ENCODE measurements at regions not wholly inside any gene's neighbourhood (a gene's known extent, or its start where the extent isn't known, plus 50 kb on each side); places are given as distances from the start of the nearest gene placed in this dataset.

- 76 to 86% (median 84%) methylated on average over 3 of the region's 3 CpGs for WGBS, 3 donors
- no peak overlapping the region for H3K27ac ChIP-seq
These were observed 325.1 kb upstream of the KCNJ16 start for GRCh38 chr17:69749911-69750310.

GRCh38 chr17:69757688-69758430 is 317.2 kb upstream of the KCNJ16 start:
- peaks cover 3% of the 10 kb centered on the region for H3K4me1 ChIP-seq (ENCODE audit: insufficient read depth)
- TF ChIP-seq CTCF (IDR thresholded peaks at IDR 0.05) (no peak), POLR2A (IDR thresholded peaks at IDR 0.05) (no peak), EP300 (IDR thresholded peaks at IDR 0.05) (no peak)
- H3K36me3 ChIP-seq = no peaks in the 10 kb centered on the region
- H3K27ac ChIP-seq = no peak overlapping the region
- 74 to 92% (median 77%) methylated on average over 7 of the region's 7 CpGs for WGBS, 3 donors
- intact Hi-C loops (cut with DNase I) = no loop called here
- no peaks in the 10 kb centered on the region for H3K27me3 ChIP-seq
- H3K9me3 ChIP-seq = no peaks in the 10 kb centered on the region
- DNase-seq = no peak
- H3K4me3 ChIP-seq = no peak overlapping the region

More at GRCh38 chr17:69749911-69750310, 325.1 kb upstream of the KCNJ16 start:
- Histone ChIP-seq H3K9me3 (no peaks in the 10 kb centered on the region), H3K36me3 (no peaks in the 10 kb centered on the region), H3K4me3 (no peak overlapping the region), H3K4me1 (ENCODE audit: insufficient read depth) (no peaks in the 10 kb centered on the region), H3K27me3 (peaks cover 2% of the 10 kb centered on the region)
- intact Hi-C loops (cut with DNase I) = no loop called here
- DNase-seq = no peak
- TF ChIP-seq CTCF (IDR thresholded peaks at IDR 0.05) (no peak), EP300 (IDR thresholded peaks at IDR 0.05) (no peak), POLR2A (IDR thresholded peaks at IDR 0.05) (no peak)

GRCh38 chr17:69760562-69760961 is 314.5 kb upstream of the KCNJ16 start:
- Histone ChIP-seq H3K9me3 (no peaks in the 10 kb centered on the region), H3K4me3 (no peak overlapping the region), H3K27ac (no peak overlapping the region), H3K27me3 (no peaks in the 10 kb centered on the region), H3K36me3 (no peaks in the 10 kb centered on the region), H3K4me1 (ENCODE audit: insufficient read depth) (peaks cover 3% of the 10 kb centered on the region)
- intact Hi-C loops (cut with DNase I) = no loop called here
- TF ChIP-seq CTCF (IDR thresholded peaks at IDR 0.05) (no peak), POLR2A (IDR thresholded peaks at IDR 0.05) (no peak), EP300 (IDR thresholded peaks at IDR 0.05) (no peak)
- no peak for DNase-seq
- 95 to 100% (median 100%) methylated on average over 1 of the region's 1 CpG for WGBS, 3 donors

GRCh38 chr17:69761011-69761410 is 314.0 kb upstream of the KCNJ16 start:
- H3K9me3 ChIP-seq = no peaks in the 10 kb centered on the region
- no peak for DNase-seq
- TF ChIP-seq POLR2A (IDR thresholded peaks at IDR 0.05) = no peak
- TF ChIP-seq EP300 (IDR thresholded peaks at IDR 0.05) = no peak
- no peak for TF ChIP-seq CTCF (IDR thresholded peaks at IDR 0.05)
- peaks cover 3% of the 10 kb centered on the region for H3K4me1 ChIP-seq (ENCODE audit: insufficient read depth)
- no peaks in the 10 kb centered on the region for H3K36me3 ChIP-seq
- no peaks in the 10 kb centered on the region for H3K27me3 ChIP-seq
- intact Hi-C loops (cut with DNase I) = no loop called here
- WGBS, 3 donors = 0 to 77% (median 34%) methylated on average over 1 of the region's 1 CpG
- H3K4me3 ChIP-seq = no peak overlapping the region
- no peak overlapping the region for H3K27ac ChIP-seq

Measured in ovary (tissue), 7 donors.